Fibroblast of villous mesenchyme (primary cell): ENCODE measurements at regions not wholly inside any gene's neighbourhood (a gene's known extent, or its start where the extent isn't known, plus 50 kb on each side); places are given as distances from the start of the nearest gene placed in this dataset.

ENCODE experiments used
- DNase-seq: peaks from one replicate; pipeline ENCODE4 v3.0.0-alpha.2; 2010; ENCODE audit warnings: low read depth
- H3K4me3 ChIP-seq: 2 replicates; pipeline ENCODE4 v1.5.1; 2011; ENCODE audit warnings: low read depth, mild to moderate bottlenecking, low read length
- CTCF ChIP-seq: IDR thresholded peaks from 2 replicates; pipeline ENCODE4 v1.5.1; 2012; ENCODE audit warnings: low read depth, mild to moderate bottlenecking, low read length; ENCODE audit not compliant: insufficient read depth

GRCh38 chr4:96092151-96092705 is 252.3 kb downstream of the PDHA2 start:
- DNase-seq, result no peak
- no peak overlapping the region for H3K4me3 ChIP-seq
- no peak for TF ChIP-seq CTCF

GRCh38 chr4:96093057-96093456 is 253.2 kb downstream of the PDHA2 start:
- no peak overlapping the region for H3K4me3 ChIP-seq
- no peak for TF ChIP-seq CTCF

GRCh38 chr4:96093563-96093962 is 253.7 kb downstream of the PDHA2 start:
- no peak for DNase-seq
- TF ChIP-seq CTCF, result no peak
- H3K4me3 ChIP-seq, result no peak overlapping the region

More at GRCh38 chr4:96093057-96093456, 253.2 kb downstream of the PDHA2 start:
- no peak for DNase-seq

- no peak for DNase-seq
- H3K4me3 ChIP-seq, result no peak overlapping the region
- no peak for TF ChIP-seq CTCF
These were observed 254.3 kb downstream of the PDHA2 start for GRCh38 chr4:96094183-96094582.

GRCh38 chr4:96097040-96097607 is 257.2 kb downstream of the PDHA2 start:
- DNase-seq, result no peak
- no peak for TF ChIP-seq CTCF
- H3K4me3 ChIP-seq, result no peak overlapping the region

- no peak for TF ChIP-seq CTCF
- DNase-seq, result no peak
- no peak overlapping the region for H3K4me3 ChIP-seq
These were observed 257.8 kb downstream of the PDHA2 start for GRCh38 chr4:96097693-96098092.

DNA sequence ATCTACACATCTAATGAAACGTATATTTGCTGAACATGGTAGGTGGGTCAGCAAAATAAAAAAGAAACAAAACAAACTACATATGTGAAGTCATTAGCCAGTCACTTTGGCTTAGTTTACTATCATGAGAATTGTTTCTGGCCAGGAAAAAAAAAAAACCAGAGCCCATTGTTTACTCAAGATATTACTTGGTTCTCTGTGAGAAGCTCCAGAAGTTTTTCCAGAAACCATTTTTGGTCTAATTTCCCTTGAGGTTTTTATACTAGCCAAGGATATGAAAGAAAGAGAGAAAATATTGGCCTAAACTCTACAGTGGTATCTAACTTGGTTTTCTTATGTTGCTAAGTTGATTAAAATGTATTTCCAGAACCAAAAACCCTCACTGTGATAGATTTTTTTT is 259.1 kb downstream of the PDHA2 start:
- DNase-seq, result no peak
- no peak for TF ChIP-seq CTCF
- H3K4me3 ChIP-seq, result no peak overlapping the region
